Mammary epithelial cell (primary cell): ENCODE measurements at regions not wholly inside any gene's neighbourhood (a gene's known extent, or its start where the extent isn't known, plus 50 kb on each side); places are given as distances from the start of the nearest gene placed in this dataset.

Source experiments
- CTCF ChIP-seq, 2 donors: IDR thresholded peaks in 1 of 2; conservative IDR thresholded peaks in 1 of 2; 2 replicates each; pipeline ENCODE4 v1.5.1; 2011 to 2012; ENCODE audit warnings: inconsistent platforms in 2 of 2, low read length in 2 of 2, mild to moderate bottlenecking in 2 of 2, control low read depth in 1 of 2, low read depth in 1 of 2; ENCODE audit not compliant: insufficient read depth in 1 of 2; ENCODE audit errors: extremely low read depth in 1 of 2
- EZH2 ChIP-seq: IDR thresholded peaks from 2 replicates; pipeline ENCODE4 v1.6.1; 2012; ENCODE audit warnings: low read length, inconsistent platforms, borderline replicate concordance

GRCh38 chr6:86474081-86474480, 463.2 kb upstream of the HTR1E start:
- TF ChIP-seq CTCF (conservative IDR thresholded peaks at IDR 0.05 in 1 of 2, IDR thresholded peaks at IDR 0.05 in 1 of 2; ENCODE audit: extremely low read depth in 1 of 2, insufficient read depth in 1 of 2, low read depth in 1 of 2, low read length in 2 of 2) (no peak), EZH2 (no peak)
